ENCODE measurements at regions not wholly inside any gene's neighbourhood (a gene's known extent, or its start where the extent isn't known, plus 50 kb on each side); places are given as distances from the start of the nearest gene placed in this dataset.
"Not testable (repeated sequence)": the region's sequence is repeated elsewhere in the genome, so short reads cannot be mapped to it uniquely, and the experiment has no call there.

GRCh38 chr10:29363930-29364329, 75.1 kb downstream of the LYZL1 start:
- H3K27ac ChIP-seq (ENCODE audit: low read length); H3K36me3 ChIP-seq (ENCODE audit: insufficient read depth, low read depth, low read length); H3K4me1 ChIP-seq (ENCODE audit: insufficient read depth, low read length); H3K9me3 ChIP-seq (ENCODE audit: insufficient read depth, low read depth, low read length); H3K27me3 ChIP-seq (ENCODE audit: insufficient read depth, low read length); H3K9ac ChIP-seq (ENCODE audit: low read depth, low read length); H3K4me3 ChIP-seq (ENCODE audit: low read length): not testable (repeated sequence)

GRCh38 chr10:29366206-29366605, 77.3 kb downstream of the LYZL1 start:
- not testable (repeated sequence) for H3K36me3 ChIP-seq (ENCODE audit: insufficient read depth, low read depth, low read length); H3K4me3 ChIP-seq (ENCODE audit: low read length); H3K9ac ChIP-seq (ENCODE audit: low read depth, low read length); H3K9me3 ChIP-seq (ENCODE audit: insufficient read depth, low read depth, low read length); H3K27ac ChIP-seq (ENCODE audit: low read length); H3K4me1 ChIP-seq (ENCODE audit: insufficient read depth, low read length); H3K27me3 ChIP-seq (ENCODE audit: insufficient read depth, low read length)

GRCh38 chr10:29369419-29369818, 80.5 kb downstream of the LYZL1 start:
- H3K9me3 ChIP-seq (ENCODE audit: insufficient read depth, low read depth, low read length) = no peaks in the 10 kb centered on the region
- H3K36me3 ChIP-seq (ENCODE audit: insufficient read depth, low read depth, low read length) = no peaks in the 10 kb centered on the region
- no peaks in the 10 kb centered on the region for H3K4me1 ChIP-seq (ENCODE audit: insufficient read depth, low read length)
- no peak overlapping the region for H3K9ac ChIP-seq (ENCODE audit: low read depth, low read length)
- H3K27me3 ChIP-seq (ENCODE audit: insufficient read depth, low read length) = no peaks in the 10 kb centered on the region
- H3K27ac ChIP-seq (ENCODE audit: low read length) = no peak overlapping the region
- H3K4me3 ChIP-seq (ENCODE audit: low read length) = no peak overlapping the region

GRCh38 chr10:29370097-29371092, 81.5 kb downstream of the LYZL1 start:
- Histone ChIP-seq H3K9ac (ENCODE audit: low read depth, low read length) (no peak overlapping the region), H3K9me3 (ENCODE audit: insufficient read depth, low read depth, low read length) (no peaks in the 10 kb centered on the region), H3K36me3 (ENCODE audit: insufficient read depth, low read depth, low read length) (no peaks in the 10 kb centered on the region), H3K4me1 (ENCODE audit: insufficient read depth, low read length) (no peaks in the 10 kb centered on the region), H3K27me3 (ENCODE audit: insufficient read depth, low read length) (no peaks in the 10 kb centered on the region), H3K27ac (ENCODE audit: low read length) (no peak overlapping the region), H3K4me3 (ENCODE audit: low read length) (no peak overlapping the region)

- H3K9ac ChIP-seq (ENCODE audit: low read depth, low read length) = no peak overlapping the region
- H3K27ac ChIP-seq (ENCODE audit: low read length) = no peak overlapping the region
- H3K27me3 ChIP-seq (ENCODE audit: insufficient read depth, low read length) = no peaks in the 10 kb centered on the region
- H3K9me3 ChIP-seq (ENCODE audit: insufficient read depth, low read depth, low read length) = no peaks in the 10 kb centered on the region
- H3K36me3 ChIP-seq (ENCODE audit: insufficient read depth, low read depth, low read length) = no peaks in the 10 kb centered on the region
- no peaks in the 10 kb centered on the region for H3K4me1 ChIP-seq (ENCODE audit: insufficient read depth, low read length)
- no peak overlapping the region for H3K4me3 ChIP-seq (ENCODE audit: low read length)
Observed at GRCh38 chr10:29372920-29373319, 84.0 kb downstream of the LYZL1 start.

- H3K36me3 ChIP-seq (ENCODE audit: insufficient read depth, low read depth, low read length) = no peaks in the 10 kb centered on the region
- H3K27me3 ChIP-seq (ENCODE audit: insufficient read depth, low read length) = no peaks in the 10 kb centered on the region
- H3K9ac ChIP-seq (ENCODE audit: low read depth, low read length) = no peak overlapping the region
- H3K27ac ChIP-seq (ENCODE audit: low read length) = no peak overlapping the region
- no peaks in the 10 kb centered on the region for H3K9me3 ChIP-seq (ENCODE audit: insufficient read depth, low read depth, low read length)
- H3K4me1 ChIP-seq (ENCODE audit: insufficient read depth, low read length) = no peaks in the 10 kb centered on the region
- no peak overlapping the region for H3K4me3 ChIP-seq (ENCODE audit: low read length)
Observed at GRCh38 chr10:29374162-29374561, 85.3 kb downstream of the LYZL1 start.

GRCh38 chr10:29375888-29376287, 87.0 kb downstream of the LYZL1 start:
- Histone ChIP-seq H3K9ac (ENCODE audit: low read depth, low read length) (no peak overlapping the region), H3K27me3 (ENCODE audit: insufficient read depth, low read length) (no peaks in the 10 kb centered on the region), H3K4me1 (ENCODE audit: insufficient read depth, low read length) (no peaks in the 10 kb centered on the region), H3K9me3 (ENCODE audit: insufficient read depth, low read depth, low read length) (no peaks in the 10 kb centered on the region), H3K36me3 (ENCODE audit: insufficient read depth, low read depth, low read length) (no peaks in the 10 kb centered on the region), H3K27ac (ENCODE audit: low read length) (no peak overlapping the region), H3K4me3 (ENCODE audit: low read length) (no peak overlapping the region)

GRCh38 chr10:29377333-29377961, 88.6 kb downstream of the LYZL1 start:
- Histone ChIP-seq H3K4me3 (ENCODE audit: low read length) (no peak overlapping the region), H3K9me3 (ENCODE audit: insufficient read depth, low read depth, low read length) (no peaks in the 10 kb centered on the region), H3K27me3 (ENCODE audit: insufficient read depth, low read length) (no peaks in the 10 kb centered on the region), H3K9ac (ENCODE audit: low read depth, low read length) (no peak overlapping the region), H3K36me3 (ENCODE audit: insufficient read depth, low read depth, low read length) (no peaks in the 10 kb centered on the region), H3K4me1 (ENCODE audit: insufficient read depth, low read length) (no peaks in the 10 kb centered on the region), H3K27ac (ENCODE audit: low read length) (no peak overlapping the region)

- Histone ChIP-seq H3K27ac (ENCODE audit: low read length) (no peak overlapping the region), H3K4me3 (ENCODE audit: low read length) (no peak overlapping the region), H3K27me3 (ENCODE audit: insufficient read depth, low read length) (no peaks in the 10 kb centered on the region), H3K9me3 (ENCODE audit: insufficient read depth, low read depth, low read length) (no peaks in the 10 kb centered on the region), H3K9ac (ENCODE audit: low read depth, low read length) (no peak overlapping the region), H3K36me3 (ENCODE audit: insufficient read depth, low read depth, low read length) (no peaks in the 10 kb centered on the region), H3K4me1 (ENCODE audit: insufficient read depth, low read length) (no peaks in the 10 kb centered on the region)
Observed at GRCh38 chr10:29378106-29378505, 89.2 kb downstream of the LYZL1 start.

- Histone ChIP-seq H3K36me3 (ENCODE audit: insufficient read depth, low read depth, low read length) (no peaks in the 10 kb centered on the region), H3K27ac (ENCODE audit: low read length) (no peak overlapping the region), H3K9me3 (ENCODE audit: insufficient read depth, low read depth, low read length) (no peaks in the 10 kb centered on the region), H3K9ac (ENCODE audit: low read depth, low read length) (no peak overlapping the region), H3K27me3 (ENCODE audit: insufficient read depth, low read length) (no peaks in the 10 kb centered on the region), H3K4me1 (ENCODE audit: insufficient read depth, low read length) (no peaks in the 10 kb centered on the region), H3K4me3 (ENCODE audit: low read length) (no peak overlapping the region)
Observed at GRCh38 chr10:29379208-29379607, 90.3 kb downstream of the LYZL1 start.

GRCh38 chr10:29379777-29380598, 91.1 kb downstream of the LYZL1 start:
- H3K36me3 ChIP-seq (ENCODE audit: insufficient read depth, low read depth, low read length); H3K4me1 ChIP-seq (ENCODE audit: insufficient read depth, low read length); H3K27me3 ChIP-seq (ENCODE audit: insufficient read depth, low read length); H3K9ac ChIP-seq (ENCODE audit: low read depth, low read length); H3K4me3 ChIP-seq (ENCODE audit: low read length); H3K27ac ChIP-seq (ENCODE audit: low read length); H3K9me3 ChIP-seq (ENCODE audit: insufficient read depth, low read depth, low read length): not testable (repeated sequence)

All from iPS-20b (cell line).